MM.1S (cell line): ENCODE measurements at regions not wholly inside any gene's neighbourhood (a gene's known extent, or its start where the extent isn't known, plus 50 kb on each side); places are given as distances from the start of the nearest gene placed in this dataset.

Experiments
- DNase-seq: peaks from one replicate; pipeline ENCODE4 v3.0.0-alpha.2; 2015
- H2AFZ ChIP-seq: fragments of 300-600 bp; sonication (generic); 2 replicates; pipeline ENCODE4 v1.6.0; 2016; ENCODE audit warnings: antibody characterized with exemption, low read length
- H3F3A ChIP-seq: fragments of 300-600 bp; sonication (generic); 2 replicates; pipeline ENCODE4 v1.6.1; 2016; ENCODE audit warnings: mild to moderate bottlenecking, antibody characterized with exemption, low read length, moderate library complexity, mixed read lengths; ENCODE audit not compliant: insufficient read depth
- H3K27ac ChIP-seq: fragments of 300-600 bp; sonication (generic); 2 replicates; pipeline ENCODE4 v1.5.1; 2016; ENCODE audit warnings: mild to moderate bottlenecking, low read length
- H3K27me3 ChIP-seq: fragments of 300-600 bp; sonication (generic); replicated peaks from 2 replicates; pipeline ENCODE4 v1.6.0; 2016; ENCODE audit warnings: low read length; ENCODE audit not compliant: insufficient read depth
- H3K36me3 ChIP-seq: fragments of 300-600 bp; sonication (generic); replicated peaks from 2 replicates; pipeline ENCODE4 v1.6.1; 2016; ENCODE audit warnings: mild to moderate bottlenecking, low read length, mixed read lengths; ENCODE audit not compliant: insufficient read depth
- H3K4me1 ChIP-seq: fragments of 300-600 bp; sonication (generic); 2 replicates; pipeline ENCODE4 v1.6.1; 2016; ENCODE audit warnings: low read length, mixed read lengths
- H3K4me2 ChIP-seq: fragments of 300-600 bp; sonication (generic); 2 replicates; pipeline ENCODE4 v1.6.0; 2016; ENCODE audit warnings: low read depth, low read length
- H3K4me3 ChIP-seq: fragments of 300-600 bp; sonication (generic); 2 replicates; pipeline ENCODE4 v1.5.1; 2016; ENCODE audit warnings: low read length, mixed read lengths
- H3K79me2 ChIP-seq: fragments of 300-600 bp; sonication (generic); 2 replicates; pipeline ENCODE4 v1.6.1; 2016; ENCODE audit warnings: mixed run types, low read length, mixed read lengths
- H3K9ac ChIP-seq: fragments of 300-600 bp; sonication (generic); 2 replicates; pipeline ENCODE4 v1.6.1; 2016; ENCODE audit warnings: low read length, mixed read lengths
- H3K9me2 ChIP-seq: fragments of 300-600 bp; sonication (generic); replicated peaks from 2 replicates; pipeline ENCODE4 v1.6.1; 2016; ENCODE audit warnings: mild to moderate bottlenecking, low read length, mixed read lengths; ENCODE audit not compliant: insufficient read depth
- H3K9me3 ChIP-seq: fragments of 300-600 bp; sonication (generic); replicated peaks from 2 replicates; pipeline ENCODE4 v1.6.1; 2016; ENCODE audit warnings: mild to moderate bottlenecking, low read length, mixed read lengths; ENCODE audit not compliant: insufficient read depth
- H4K20me1 ChIP-seq: fragments of 300-600 bp; sonication (generic); 2 replicates; pipeline ENCODE4 v1.6.1; 2016; ENCODE audit warnings: mild to moderate bottlenecking, low read length, moderate library complexity, mixed read lengths; ENCODE audit not compliant: insufficient read depth
- CTCF ChIP-seq: fragments of 300-600 bp; sonication (generic); IDR thresholded peaks from 2 replicates; pipeline ENCODE4 v1.5.1; 2016; ENCODE audit warnings: antibody characterized with exemption, low read length, mixed read lengths
- EZH2 ChIP-seq: fragments of 300-600 bp; sonication (generic); optimal IDR thresholded peaks from 2 replicates; pipeline ENCODE3; 2017; ENCODE audit warnings: low read depth, mild to moderate bottlenecking, antibody characterized with exemption, low read length, mixed read lengths
- EZH2phosphoT487 ChIP-seq: fragments of 300-600 bp; sonication (generic); IDR thresholded peaks from 2 replicates; pipeline ENCODE4 v1.6.1; 2018; ENCODE audit warnings: antibody characterized with exemption, low read length

GRCh38 chr4:186885289-186885688, 161.6 kb upstream of the FAT1 start:
- Histone ChIP-seq H3K9me3 (no peaks in the 10 kb centered on the region), H4K20me1 (no peaks in the 10 kb centered on the region), H3K4me1 (peaks cover 34% of the 10 kb centered on the region), H3K79me2 (no peaks in the 10 kb centered on the region), H3K27ac (no peak overlapping the region), H3K4me3 (no peak overlapping the region), H3K9ac (no peak overlapping the region), H3K9me2 (no peaks in the 10 kb centered on the region; the same call in 1 of the 2 replicates), H3K27me3 (no peaks in the 10 kb centered on the region), H3F3A (peaks cover 13% of the 10 kb centered on the region), H3K4me2 (no peak overlapping the region), H2AFZ (no peak overlapping the region), H3K36me3 (no peaks in the 10 kb centered on the region)
- no peak for TF ChIP-seq EZH2
- no peak for TF ChIP-seq CTCF
- no peak for TF ChIP-seq EZH2phosphoT487
- no peak for DNase-seq

GRCh38 chr4:186886759-186887158, 163.1 kb upstream of the FAT1 start:
- Histone ChIP-seq H3F3A (peaks cover 13% of the 10 kb centered on the region), H3K36me3 (no peaks in the 10 kb centered on the region), H3K9me3 (no peaks in the 10 kb centered on the region), H3K4me1 (peaks cover 26% of the 10 kb centered on the region), H4K20me1 (no peaks in the 10 kb centered on the region), H3K9me2 (no peaks in the 10 kb centered on the region; the same call in 1 of the 2 replicates), H3K4me2 (no peak overlapping the region), H2AFZ (no peak overlapping the region), H3K27ac (no peak overlapping the region), H3K27me3 (no peaks in the 10 kb centered on the region), H3K4me3 (no peak overlapping the region), H3K79me2 (no peaks in the 10 kb centered on the region), H3K9ac (no peak overlapping the region)
- no peak for DNase-seq
- TF ChIP-seq CTCF (no peak), EZH2phosphoT487 (no peak), EZH2 (no peak)

GRCh38 chr4:186887291-186887700, 163.6 kb upstream of the FAT1 start:
- Histone ChIP-seq H3K4me2 (no peak overlapping the region), H3K79me2 (no peaks in the 10 kb centered on the region), H3K9ac (no peak overlapping the region), H3K9me3 (no peaks in the 10 kb centered on the region), H2AFZ (no peak overlapping the region), H3K27ac (no peak overlapping the region), H3K9me2 (no peaks in the 10 kb centered on the region; the same call in 1 of the 2 replicates), H3K27me3 (no peaks in the 10 kb centered on the region), H3F3A (peaks cover 13% of the 10 kb centered on the region), H3K4me3 (no peak overlapping the region), H4K20me1 (no peaks in the 10 kb centered on the region), H3K4me1 (peaks cover 22% of the 10 kb centered on the region), H3K36me3 (no peaks in the 10 kb centered on the region)
- no peak for DNase-seq
- TF ChIP-seq EZH2 (no peak), EZH2phosphoT487 (no peak), CTCF (no peak)
